Natural killer cell treated with Interleukin-12 subunit alpha and Interleukin-12 subunit beta and Interleukin-15 and Interleukin-18, amount 100 ng/mL, for 72 hours (primary cell): ENCODE measurements at regions not wholly inside any gene's neighbourhood (a gene's known extent, or its start where the extent isn't known, plus 50 kb on each side); places are given as distances from the start of the nearest gene placed in this dataset.
"Not testable (repeated sequence)": the region's sequence is repeated elsewhere in the genome, so short reads cannot be mapped to it uniquely, and the experiment has no call there.

Experiments used
- ATAC-seq, 2 donors: fragments of 150-1000 bp; cut with Tn5 transposase in 1 of 2; sonication (Bioruptor Pico), chemical (Tn5 transposase) in 1 of 2; 2 replicates each; pipeline ENCODE4 v1.10.0; 2021
- DNase-seq: peaks from one replicate; pipeline ENCODE4 v3.0.0; 2022; ENCODE audit warnings: low spot score
- H3K27ac Mint-ChIP-seq, 2 donors: 1 replicate in 1 of 2; 2 replicates in 1 of 2; pipeline ENCODE4 v1.8.0; 2022; ENCODE audit warnings: mixed read lengths in 2 of 2, mild to moderate bottlenecking in 1 of 2, moderate library complexity in 1 of 2
- H3K27me3 Mint-ChIP-seq, 2 donors: 1 replicate in 1 of 2; 2 replicates in 1 of 2; pipeline ENCODE4 v1.8.0; 2022; ENCODE audit warnings: mixed read lengths in 2 of 2
- H3K36me3 Mint-ChIP-seq: one replicate; pipeline ENCODE4 v1.8.0; 2022; ENCODE audit warnings: mixed read lengths
- H3K4me1 Mint-ChIP-seq, 2 donors: 1 replicate in 1 of 2; 2 replicates in 1 of 2; pipeline ENCODE4 v1.8.0; 2022; ENCODE audit warnings: low read depth in 2 of 2, mixed read lengths in 2 of 2, mild to moderate bottlenecking in 1 of 2
- H3K4me3 Mint-ChIP-seq: one replicate; pipeline ENCODE4 v1.8.0; 2022; ENCODE audit warnings: mixed read lengths
- H3K9me3 Mint-ChIP-seq: 2 replicates; pipeline ENCODE4 v1.8.0; 2022; ENCODE audit warnings: mixed read lengths

DNA sequence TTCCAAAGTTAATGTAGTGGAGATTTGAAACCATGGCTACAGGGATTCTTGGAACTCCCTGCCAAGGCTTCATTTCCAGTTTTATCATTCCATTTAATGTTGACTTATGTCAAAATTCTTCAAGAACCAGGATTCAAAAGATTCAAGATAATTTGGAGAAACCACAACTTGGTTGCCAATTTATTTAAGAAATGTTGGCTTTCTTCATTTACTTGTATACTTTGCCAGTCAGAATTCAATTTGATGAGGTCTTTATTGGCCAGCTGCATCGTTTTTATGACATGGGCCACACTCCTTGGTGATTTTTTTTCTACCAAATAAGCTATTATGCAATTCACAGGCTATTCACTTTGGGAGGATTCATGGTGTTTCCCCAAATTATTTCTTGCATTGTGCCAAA is 53.1 kb upstream of the RASEF start:
- Mint-ChIP-seq H3K36me3 (peaks cover 7% of the 10 kb centered on the region), H3K27ac (no peak overlapping the region), H3K27me3 (no peaks in the 10 kb centered on the region), H3K4me1 (no peaks in the 10 kb centered on the region), H3K4me3 (no peak overlapping the region), H3K9me3 (peaks cover 18% of the 10 kb centered on the region)
- no peak for ATAC-seq
- no peak for DNase-seq

DNA sequence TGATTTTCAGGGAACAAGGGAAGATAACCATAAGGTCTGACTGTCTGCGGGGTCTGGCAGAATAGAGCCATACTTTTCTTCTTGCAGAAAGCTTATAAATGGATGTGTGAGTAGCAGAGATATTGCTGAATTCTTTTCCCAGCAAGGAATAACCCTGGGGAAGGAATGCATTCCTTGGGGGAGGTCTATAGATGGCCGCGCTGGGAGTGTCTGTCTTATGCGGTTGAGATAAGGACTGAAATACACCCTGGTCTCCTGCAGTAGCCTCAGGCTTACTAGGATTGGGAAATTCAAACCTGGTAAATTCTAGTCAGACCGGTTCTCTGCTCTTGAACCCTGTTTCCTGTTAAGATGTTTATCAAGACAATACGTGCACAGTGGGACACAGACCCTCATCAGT is 50.5 kb upstream of the RASEF start:
- H3K4me1 Mint-ChIP-seq, ATAC-seq, H3K27ac Mint-ChIP-seq, H3K36me3 Mint-ChIP-seq, H3K27me3 Mint-ChIP-seq, H3K4me3 Mint-ChIP-seq, DNase-seq: not testable (repeated sequence)
- H3K9me3 Mint-ChIP-seq: peaks cover 17% of the 10 kb centered on the region
